Ectodermal cell (in vitro differentiated cells): ENCODE measurements at regions not wholly inside any gene's neighbourhood (a gene's known extent, or its start where the extent isn't known, plus 50 kb on each side); places are given as distances from the start of the nearest gene placed in this dataset.

ENCODE experiments used
- H3K27ac ChIP-seq: 2 replicates; pipeline ENCODE4 v1.7.0; 2013; ENCODE audit warnings: mild to moderate bottlenecking, low read depth, low read length; ENCODE audit not compliant: insufficient read depth, poor library complexity, severe bottlenecking
- H3K27me3 ChIP-seq: 2 replicates; pipeline ENCODE4 v1.7.0; 2013; ENCODE audit warnings: mild to moderate bottlenecking, low read length; ENCODE audit not compliant: insufficient read depth, control insufficient read depth, poor library complexity, severe bottlenecking
- H3K36me3 ChIP-seq: one replicate; pipeline ENCODE4 v1.7.0; 2013; ENCODE audit warnings: low read length; ENCODE audit not compliant: control insufficient read depth, insufficient read depth
- H3K4me1 ChIP-seq: one replicate; pipeline ENCODE4 v1.7.0; 2013; ENCODE audit warnings: low read length; ENCODE audit not compliant: control insufficient read depth, insufficient read depth
- H3K4me3 ChIP-seq: 2 replicates; pipeline ENCODE4 v1.7.0; 2013; ENCODE audit warnings: low read depth, low read length, control low read depth; ENCODE audit not compliant: insufficient read depth
- H3K9me3 ChIP-seq: 2 replicates; pipeline ENCODE4 v1.7.0; 2013; ENCODE audit warnings: mild to moderate bottlenecking, low read length, moderate library complexity; ENCODE audit not compliant: control insufficient read depth
- WGBS, 2 experiments: methylation state at CpG; one replicate each; pipeline ENCODE4 v1.1.7; 2013; ENCODE audit warnings: missing lambda C conversion rate in 2 of 2; 5-methylcytosine and 5-hydroxymethylcytosine counted together

DNA sequence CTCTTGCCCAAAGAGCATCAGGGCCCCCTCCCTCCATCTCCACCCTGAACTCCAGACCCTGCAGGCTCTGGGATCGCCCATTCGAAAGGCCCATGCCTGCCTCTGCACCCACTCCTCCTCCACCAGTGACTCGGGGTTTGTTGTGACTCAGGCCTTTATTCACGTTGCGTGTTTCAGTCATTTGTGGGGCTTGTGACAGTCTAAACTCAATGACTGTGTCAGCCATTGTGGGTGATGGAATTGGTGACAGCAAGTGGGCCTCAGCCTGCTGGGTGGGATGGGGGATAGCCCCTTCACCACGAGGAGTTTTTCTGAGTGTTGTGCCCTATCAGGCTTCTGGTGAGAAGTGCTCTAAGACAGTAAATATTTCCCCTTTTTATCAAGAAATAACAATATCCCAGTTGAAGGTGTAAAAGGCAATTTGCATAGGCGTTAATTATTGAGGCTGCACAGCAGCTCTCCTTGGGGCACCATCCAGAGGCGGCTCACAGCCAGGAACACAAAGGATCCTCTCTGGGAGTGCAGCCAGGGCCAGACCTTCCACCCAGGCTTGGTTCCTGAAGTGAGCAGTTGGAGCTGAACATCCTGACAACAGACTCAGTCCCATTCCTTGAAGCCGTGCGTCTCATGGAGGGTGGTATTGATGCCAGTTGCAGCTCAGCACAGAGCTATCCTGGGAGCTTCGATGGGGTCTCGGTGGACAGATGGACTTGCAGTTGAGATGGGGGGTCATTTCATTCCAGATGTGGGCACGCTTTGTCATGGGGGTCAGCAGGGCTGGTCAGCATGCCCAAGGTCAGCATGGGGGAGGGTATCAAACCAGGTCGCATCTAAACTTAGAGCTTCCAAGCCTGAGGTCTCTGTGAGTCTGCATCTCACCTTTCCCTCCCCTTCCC, 135.6 kb upstream of the CACNA1E start:
- H3K4me1 ChIP-seq: no peaks in the 10 kb centered on the region
- no peak overlapping the region for H3K27ac ChIP-seq
- H3K9me3 ChIP-seq: no peaks in the 10 kb centered on the region
- no peaks in the 10 kb centered on the region for H3K27me3 ChIP-seq
- no peaks in the 10 kb centered on the region for H3K36me3 ChIP-seq
- WGBS, 2 experiments: 94 to 95% methylated on average over 13 to 14 of the region's 14 CpGs
- H3K4me3 ChIP-seq: no peak overlapping the region

DNA sequence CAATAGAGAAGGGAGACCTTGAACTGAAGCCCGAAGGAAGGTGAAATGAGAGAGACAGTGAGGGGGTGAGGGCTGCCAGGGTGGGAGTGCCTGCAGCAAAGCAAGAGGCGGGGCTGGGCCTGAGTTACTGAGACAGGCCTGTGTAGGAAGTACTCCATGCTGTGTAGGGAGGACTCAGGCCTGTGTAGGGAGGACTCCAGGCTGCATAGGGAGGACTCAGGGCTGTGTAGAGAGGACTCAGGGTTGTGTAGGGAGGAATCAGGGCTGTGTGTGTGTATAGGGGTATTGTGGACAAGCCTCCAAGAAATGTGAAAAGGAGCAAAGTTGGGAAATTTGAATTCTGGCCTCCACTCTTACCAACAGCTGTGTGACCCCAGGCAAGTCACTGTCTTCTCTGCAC, 133.8 kb upstream of the CACNA1E start:
- no peaks in the 10 kb centered on the region for H3K36me3 ChIP-seq
- H3K27ac ChIP-seq: no peak overlapping the region
- H3K27me3 ChIP-seq: no peaks in the 10 kb centered on the region
- H3K4me1 ChIP-seq: no peaks in the 10 kb centered on the region
- no peak overlapping the region for H3K4me3 ChIP-seq
- no peaks in the 10 kb centered on the region for H3K9me3 ChIP-seq
- 84 to 85% methylated on average over 2 of the region's 2 CpGs for WGBS, 2 experiments

- no peaks in the 10 kb centered on the region for H3K4me1 ChIP-seq
Observed at GRCh38 chr1:181350131-181350530, 133.2 kb upstream of the CACNA1E start.

DNA sequence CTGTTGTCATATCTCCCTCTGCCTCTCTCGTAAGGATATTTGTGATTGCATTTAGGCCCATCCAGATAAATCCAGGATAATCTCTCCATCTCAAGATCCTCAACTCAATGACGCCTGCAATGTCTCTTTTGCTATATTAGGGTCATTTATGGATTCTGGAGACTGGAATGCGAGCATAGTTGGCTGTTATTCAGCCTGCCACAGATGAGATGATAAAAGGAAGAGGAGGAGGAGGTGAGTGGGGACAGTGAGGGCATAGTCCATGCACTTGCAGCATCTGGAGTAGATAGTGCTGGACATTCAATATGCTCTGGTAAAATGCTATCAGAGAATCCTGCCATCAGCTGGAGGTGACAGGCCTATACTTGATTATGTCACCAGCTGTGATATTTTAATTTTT, 131.6 kb upstream of the CACNA1E start:
- no peaks in the 10 kb centered on the region for H3K36me3 ChIP-seq
- no peak overlapping the region for H3K4me3 ChIP-seq
- H3K4me1 ChIP-seq: peaks cover 3% of the 10 kb centered on the region
- no peaks in the 10 kb centered on the region for H3K27me3 ChIP-seq
- H3K9me3 ChIP-seq: no peaks in the 10 kb centered on the region
- WGBS, 2 experiments: 83 to 85% methylated on average over 3 of the region's 3 CpGs
- H3K27ac ChIP-seq: no peak overlapping the region

More at GRCh38 chr1:181350131-181350530, 133.2 kb upstream of the CACNA1E start:
- H3K27me3 ChIP-seq: no peaks in the 10 kb centered on the region
- H3K36me3 ChIP-seq: no peaks in the 10 kb centered on the region
- WGBS, 2 experiments: 95 to 96% methylated on average over 7 of the region's 7 CpGs
- H3K27ac ChIP-seq: no peak overlapping the region
- H3K4me3 ChIP-seq: no peak overlapping the region
- H3K9me3 ChIP-seq: no peaks in the 10 kb centered on the region

DNA sequence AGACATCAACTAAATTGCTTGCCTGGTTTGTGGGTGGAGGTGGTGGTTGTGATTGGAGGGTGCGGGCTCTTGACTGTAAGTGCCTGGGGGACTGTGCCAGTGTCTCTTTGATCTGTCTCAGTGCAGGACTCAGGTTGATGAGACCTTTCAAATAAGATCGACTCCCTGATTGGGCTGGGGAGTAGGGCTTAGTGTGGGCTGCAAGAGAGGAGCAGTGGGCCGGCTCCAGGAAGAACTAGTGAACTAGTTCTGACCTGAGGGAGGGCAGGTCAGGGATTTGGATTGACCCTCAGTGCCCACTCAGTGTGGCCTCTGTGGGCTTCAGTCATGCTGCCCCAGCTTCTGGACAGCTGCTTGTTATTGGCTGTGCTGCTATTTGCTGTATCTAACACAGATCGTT, 130.6 kb upstream of the CACNA1E start:
- no peaks in the 10 kb centered on the region for H3K9me3 ChIP-seq
- no peaks in the 10 kb centered on the region for H3K36me3 ChIP-seq
- H3K4me1 ChIP-seq: peaks cover 3% of the 10 kb centered on the region
- H3K27ac ChIP-seq: no peak overlapping the region
- WGBS, 2 experiments: 95% methylated on average over 4 of the region's 4 CpGs
- no peaks in the 10 kb centered on the region for H3K27me3 ChIP-seq
- no peak overlapping the region for H3K4me3 ChIP-seq

GRCh38 chr1:181353526-181353925, 129.8 kb upstream of the CACNA1E start:
- no peak overlapping the region for H3K4me3 ChIP-seq
- no peaks in the 10 kb centered on the region for H3K9me3 ChIP-seq
- peaks cover 3% of the 10 kb centered on the region for H3K4me1 ChIP-seq
- H3K27ac ChIP-seq: no peak overlapping the region
- no peaks in the 10 kb centered on the region for H3K36me3 ChIP-seq
- 93 to 96% methylated on average over 1 of the region's 1 CpG for WGBS, 2 experiments
- H3K27me3 ChIP-seq: no peaks in the 10 kb centered on the region

DNA sequence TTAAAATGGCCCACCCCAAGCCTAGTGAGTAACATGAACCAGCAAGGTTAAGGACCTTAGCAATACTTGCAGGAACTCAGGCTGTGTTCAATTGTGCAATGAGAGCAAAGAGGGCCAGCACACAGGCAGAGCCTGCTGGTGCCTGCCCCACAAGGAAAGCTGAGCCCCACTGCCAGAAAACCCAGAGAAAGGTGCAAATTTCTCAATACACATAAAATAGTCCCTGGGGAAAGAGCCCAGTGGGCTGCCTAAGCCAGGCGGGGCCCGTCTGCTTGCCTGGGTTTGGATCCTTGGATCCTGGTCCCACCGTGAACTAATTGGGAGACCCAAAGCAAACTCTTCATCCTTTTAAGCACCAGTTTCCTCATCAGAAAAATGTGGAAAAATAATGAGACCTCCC, 128.5 kb upstream of the CACNA1E start:
- WGBS, 2 experiments: 94 to 98% methylated on average over 3 of the region's 3 CpGs
- Histone ChIP-seq H3K4me1 (peaks cover 3% of the 10 kb centered on the region), H3K9me3 (no peaks in the 10 kb centered on the region), H3K27ac (no peak overlapping the region), H3K36me3 (no peaks in the 10 kb centered on the region), H3K4me3 (no peak overlapping the region), H3K27me3 (no peaks in the 10 kb centered on the region)

DNA sequence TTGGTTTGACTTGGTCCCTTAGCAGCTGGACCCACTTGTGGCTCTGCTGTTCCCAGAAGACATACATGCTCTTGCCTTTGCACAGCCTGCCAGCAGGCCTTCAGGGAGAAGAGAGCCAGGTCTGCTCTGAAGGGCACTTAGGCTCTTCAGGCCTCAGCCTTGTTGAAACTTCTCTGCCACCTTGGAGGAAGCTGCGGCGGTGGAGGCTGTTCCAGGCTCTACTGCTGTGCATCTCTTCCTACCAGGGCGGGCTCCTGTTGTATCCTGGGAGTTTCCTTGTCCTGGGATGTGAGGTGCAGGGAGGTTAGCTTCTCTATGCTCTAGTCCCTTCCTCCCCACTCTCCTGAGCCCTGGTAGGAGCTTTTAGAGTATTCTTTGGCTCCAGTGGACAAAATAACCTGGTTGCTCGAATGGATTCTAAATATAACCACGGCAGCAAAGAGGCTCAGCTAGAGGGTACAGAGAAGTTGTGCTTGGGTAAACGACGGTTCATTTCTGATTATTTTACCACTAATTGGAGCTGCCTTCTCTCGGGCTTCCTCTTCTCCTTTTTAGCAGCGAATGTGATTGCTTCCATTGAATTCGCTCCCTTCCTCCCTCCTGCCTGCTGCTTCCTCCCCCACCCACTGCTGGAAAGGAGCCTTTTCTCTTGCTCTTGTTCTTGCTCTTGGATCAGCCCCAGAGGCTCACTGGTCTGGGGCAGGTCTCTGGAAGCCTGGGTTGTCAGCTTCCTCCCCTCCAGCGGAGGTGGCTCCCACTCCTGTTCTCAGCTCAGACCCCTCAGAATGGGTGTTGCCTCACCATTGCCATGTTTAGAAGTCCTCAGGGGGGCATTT, 126.6 kb upstream of the CACNA1E start:
- peaks cover 3% of the 10 kb centered on the region for H3K4me1 ChIP-seq
- H3K4me3 ChIP-seq: no peak overlapping the region
- WGBS, 2 experiments: 82 to 83% methylated on average over 11 of the region's 11 CpGs
- no peak overlapping the region for H3K27ac ChIP-seq
- no peaks in the 10 kb centered on the region for H3K9me3 ChIP-seq
- no peaks in the 10 kb centered on the region for H3K36me3 ChIP-seq
- H3K27me3 ChIP-seq: no peaks in the 10 kb centered on the region

DNA sequence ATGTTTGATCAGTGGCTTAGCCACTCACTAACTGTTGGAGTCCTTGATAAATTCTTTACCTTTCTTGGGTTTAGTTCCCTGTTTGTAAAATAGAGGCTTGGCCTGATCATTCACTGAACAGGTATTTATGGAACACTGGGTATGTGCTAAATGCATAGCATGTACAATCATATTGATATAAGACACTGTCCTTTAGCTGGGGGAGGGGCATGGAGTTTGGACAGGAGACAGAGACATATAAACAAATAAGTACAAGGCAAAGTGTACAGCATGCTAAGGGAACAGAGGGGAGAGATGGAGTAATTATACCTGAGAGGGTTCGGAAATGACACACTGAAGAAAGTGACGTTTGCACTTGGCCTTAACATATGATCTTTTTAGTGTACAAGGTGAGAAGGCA, 124.3 kb upstream of the CACNA1E start:
- no peak overlapping the region for H3K27ac ChIP-seq
- H3K36me3 ChIP-seq: no peaks in the 10 kb centered on the region
- no peaks in the 10 kb centered on the region for H3K9me3 ChIP-seq
- no peaks in the 10 kb centered on the region for H3K27me3 ChIP-seq
- no peak overlapping the region for H3K4me3 ChIP-seq
- 90 to 94% methylated on average over 2 of the region's 2 CpGs for WGBS, 2 experiments
- H3K4me1 ChIP-seq: peaks cover 3% of the 10 kb centered on the region

DNA sequence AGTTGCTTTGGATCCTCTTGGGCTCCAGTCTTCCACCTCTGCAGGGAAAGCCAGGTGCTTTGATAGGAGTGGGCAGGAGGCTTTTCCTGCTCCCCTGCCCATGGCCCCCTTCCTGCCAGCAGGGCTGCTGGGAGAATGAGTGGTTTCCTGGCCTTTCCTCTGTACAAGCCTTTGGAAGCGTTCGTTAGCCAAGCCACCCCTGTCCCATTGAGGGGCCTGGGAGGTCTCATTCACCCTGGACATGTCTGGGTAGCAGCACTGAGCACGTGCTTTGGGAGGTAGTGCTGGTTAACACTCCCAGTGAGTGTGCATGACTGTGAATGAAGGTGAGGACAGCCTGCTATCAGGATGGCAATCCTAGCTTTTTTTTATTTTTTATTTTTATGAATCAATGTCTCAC, 118.5 kb upstream of the CACNA1E start:
- no peaks in the 10 kb centered on the region for H3K36me3 ChIP-seq
- no peaks in the 10 kb centered on the region for H3K4me1 ChIP-seq
- no peak overlapping the region for H3K27ac ChIP-seq
- no peak overlapping the region for H3K4me3 ChIP-seq
- no peaks in the 10 kb centered on the region for H3K27me3 ChIP-seq
- 95% methylated on average over 3 of the region's 3 CpGs for WGBS, 2 experiments
- H3K9me3 ChIP-seq: no peaks in the 10 kb centered on the region
